Heart left ventricle (tissue), 16 donors: ENCODE measurements at regions not wholly inside any gene's neighbourhood (a gene's known extent, or its start where the extent isn't known, plus 50 kb on each side); places are given as distances from the start of the nearest gene placed in this dataset.

Experiments
- ATAC-seq, 4 donors: fragments of 200-7000 bp; cut with Tn5 transposase; one replicate each; pipeline ENCODE4 v1.9.1; 2020 to 2022; ENCODE audit warnings: moderate library complexity in 4 of 4, mild to moderate bottlenecking in 3 of 4, moderate number of reproducible peaks in 1 of 4
- DNase-seq, 5 donors: peaks; one replicate each; pipeline ENCODE4 v3.0.0-alpha.2; 2020
- H3K27ac ChIP-seq, 12 donors: fragments of 200-600 bp; sonication (generic) in 4 of 12; one replicate each; pipeline versions ENCODE4 v1.5.0 to v1.8.0; 2016 to 2022; ENCODE audit warnings: mild to moderate bottlenecking in 2 of 12
- H3K27me3 ChIP-seq, 9 donors: fragments of 200-600 bp; sonication (generic) in 2 of 9; one replicate each; pipeline versions ENCODE4 v1.5.1 to v1.8.0; 2016 to 2022; ENCODE audit warnings: mild to moderate bottlenecking in 3 of 9
- H3K36me3 ChIP-seq, 9 donors: fragments of 200-600 bp; sonication (generic) in 2 of 9; one replicate each; pipeline versions ENCODE4 v1.5.0 to v1.8.0; 2018 to 2022; ENCODE audit warnings: mild to moderate bottlenecking in 2 of 9
- H3K4me1 ChIP-seq, 12 donors: fragments of 200-600 bp; sonication (generic) in 4 of 12; one replicate each; pipeline versions ENCODE4 v1.5.0 to v1.8.0; 2016 to 2022; ENCODE audit warnings: mild to moderate bottlenecking in 3 of 12
- H3K4me3 ChIP-seq, 12 donors: fragments of 200-600 bp; sonication (generic) in 4 of 12; one replicate each; pipeline versions ENCODE4 v1.5.0 to v1.8.0; 2017 to 2022; ENCODE audit warnings: mild to moderate bottlenecking in 9 of 12, moderate library complexity in 4 of 12
- H3K9me3 ChIP-seq, 12 donors: fragments of 200-600 bp; sonication (generic) in 4 of 12; one replicate each; pipeline versions ENCODE4 v1.5.0 to v1.8.0; 2016 to 2022; ENCODE audit warnings: mild to moderate bottlenecking in 1 of 12
- POLR2A ChIP-seq, 2 donors: fragments of 450-650 bp; IDR thresholded peaks; one replicate each; pipeline ENCODE4 v1.6.1; 2017; ENCODE audit warnings: antibody characterized with exemption in 2 of 2, mild to moderate bottlenecking in 2 of 2, moderate library complexity in 2 of 2
- WGBS, 4 donors: extraction: QIAGEN DNeasy Blood & Tissue Kit in 2 of 4; methylation state at CpG; one replicate each; pipeline versions ENCODE4 v1.1.5 to v1.1.7; 2013 to 2018; 5-methylcytosine and 5-hydroxymethylcytosine counted together
- intact Hi-C, 10 donors: fragments of 100-400 bp; cut with DNase I; formaldehyde crosslinking; loops; one replicate each; pipeline versions ENCODE4 v1.11.1 to v1.14.2; 2022
- TF ChIP-seq, protein P1 (sequence below), 12 donors: fragments of 200-600 bp; sonication (generic) in 4 of 12; IDR thresholded peaks; one replicate each; pipeline versions ENCODE4 v1.5.0 to v1.8.0; 2018 to 2022; ENCODE audit warnings: antibody characterized with exemption in 12 of 12, mild to moderate bottlenecking in 5 of 12
- donor health status: ischemic (EF 13 %, LVEDD 7.1; RV severe dilation, severe dysfunction).
- donor health status: healthy with polysubstance abuse.
- donor health status: DM: no; HTN: yes; CAD: no.
- donor health status: DM: no; HTN: no; CAD: no.
- donor health status: ischemic (EF 25% LVEDD 6.9; RV normal size, moderate dysfunction).
- donor health status: ischemic (EF 25% LVEDD 5.7; RV mildly dilated, moderate dysfunction).
- donor health status: healthy.
- donor health status: DM: yes; HTN: yes; CAD: no.
- donor health status: ischemic (EF 35%, LVEDD 5.7; RV mildly dilated, moderate dysfunction).
- donor health status: nonischemic (EF 11% LVEDD 7.7; RV severe dilation, severe dysfunction).
- donor health status: DM: yes; HTN: yes; CAD: no.
- donor health status: PGD.
- donor health status: ischemic (EF 29% LVEDD 5.4; RV normal size, mild dysfunction).
- donor health status: nonischemic (EF 23%, LVEDD 6.1; RV moderate dilation, normal function).

DNA sequence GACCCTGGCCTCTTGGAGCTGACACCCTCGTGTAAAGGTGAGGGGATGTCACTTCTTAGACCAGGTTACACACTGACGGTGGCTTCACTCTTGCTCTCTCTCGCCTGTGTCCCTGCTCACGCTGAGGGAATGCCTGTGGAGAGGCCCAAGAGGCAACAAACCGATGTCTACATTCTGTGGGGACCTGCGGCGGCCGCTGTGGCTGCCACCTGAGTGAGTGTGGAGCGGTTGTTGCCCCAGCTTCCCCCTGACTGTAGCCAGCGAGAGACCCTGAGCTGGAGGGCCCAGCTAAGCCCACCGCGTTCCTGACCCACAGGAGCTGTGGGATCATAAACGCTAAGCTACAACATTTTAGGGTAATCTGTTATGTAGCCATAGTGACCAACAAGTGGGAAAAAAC lies 55.7 kb upstream of the ASAP2 start:
- ATAC-seq (no peak), DNase-seq (no peak)
- H3K4me3 ChIP-seq: no peak overlapping the region
- no peaks in the 10 kb centered on the region for H3K36me3 ChIP-seq
- H3K9me3 ChIP-seq: peaks cover 0 to 3% (median 0%) of the 10 kb centered on the region in 12 donors
- no peak overlapping the region for H3K27ac ChIP-seq
- WGBS, 4 donors: 95 to 98% (median 96%) methylated on average over 13 of the region's 13 CpGs
- intact Hi-C loops: loop anchor here in 1 of 10 donors (5.0 kb wide), 1 partner anchor 41 kb away; no protein-coding TSS in a partner anchor
- H3K27me3 ChIP-seq: no peaks in the 10 kb centered on the region
- TF ChIP-seq, protein P1, sequence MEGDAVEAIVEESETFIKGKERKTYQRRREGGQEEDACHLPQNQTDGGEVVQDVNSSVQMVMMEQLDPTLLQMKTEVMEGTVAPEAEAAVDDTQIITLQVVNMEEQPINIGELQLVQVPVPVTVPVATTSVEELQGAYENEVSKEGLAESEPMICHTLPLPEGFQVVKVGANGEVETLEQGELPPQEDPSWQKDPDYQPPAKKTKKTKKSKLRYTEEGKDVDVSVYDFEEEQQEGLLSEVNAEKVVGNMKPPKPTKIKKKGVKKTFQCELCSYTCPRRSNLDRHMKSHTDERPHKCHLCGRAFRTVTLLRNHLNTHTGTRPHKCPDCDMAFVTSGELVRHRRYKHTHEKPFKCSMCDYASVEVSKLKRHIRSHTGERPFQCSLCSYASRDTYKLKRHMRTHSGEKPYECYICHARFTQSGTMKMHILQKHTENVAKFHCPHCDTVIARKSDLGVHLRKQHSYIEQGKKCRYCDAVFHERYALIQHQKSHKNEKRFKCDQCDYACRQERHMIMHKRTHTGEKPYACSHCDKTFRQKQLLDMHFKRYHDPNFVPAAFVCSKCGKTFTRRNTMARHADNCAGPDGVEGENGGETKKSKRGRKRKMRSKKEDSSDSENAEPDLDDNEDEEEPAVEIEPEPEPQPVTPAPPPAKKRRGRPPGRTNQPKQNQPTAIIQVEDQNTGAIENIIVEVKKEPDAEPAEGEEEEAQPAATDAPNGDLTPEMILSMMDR (IDR thresholded peaks at IDR 0.05): no peak
- no peak for TF ChIP-seq POLR2A (IDR thresholded peaks at IDR 0.05)
- H3K4me1 ChIP-seq: peaks cover 0 to 12% (median 0%) of the 10 kb centered on the region in 12 donors

DNA sequence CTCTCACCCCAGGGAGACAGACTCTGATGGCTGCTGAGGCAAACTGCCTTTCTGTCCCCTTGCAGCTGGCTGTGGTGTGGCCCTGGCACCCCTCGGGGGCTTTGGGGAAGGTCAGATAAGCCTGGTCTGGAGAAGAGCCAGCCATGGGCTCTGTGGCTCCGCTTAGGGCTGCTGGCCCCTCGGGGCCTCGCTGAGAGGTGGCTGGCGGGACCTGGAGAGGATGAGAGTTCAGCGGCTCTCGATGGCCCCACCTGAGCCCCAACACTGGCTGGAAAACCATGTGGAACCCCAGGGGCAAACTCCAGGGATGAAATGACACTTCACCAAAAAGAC lies 56.1 kb upstream of the ASAP2 start:
- no peaks in the 10 kb centered on the region for H3K36me3 ChIP-seq
- H3K27me3 ChIP-seq: no peaks in the 10 kb centered on the region
- ATAC-seq (no peak), DNase-seq (no peak)
- whole genome bisulfite sequencing, 4 donors: 84 to 90% (median 88%) methylated on average over 7 of the region's 7 CpGs; no CpG with 5 or more reads in 1 of the 4 donors
- intact Hi-C loops: loop anchor here in 1 of 10 donors (5.0 kb wide), 1 partner anchor 42 kb away; no protein-coding TSS in a partner anchor
- peaks cover 0 to 3% (median 0%) of the 10 kb centered on the region in 12 donors for H3K9me3 ChIP-seq
- H3K4me1 ChIP-seq: peaks cover 0 to 12% (median 0%) of the 10 kb centered on the region in 12 donors
- no peak for TF ChIP-seq POLR2A (IDR thresholded peaks at IDR 0.05)
- TF ChIP-seq, protein P1 (IDR thresholded peaks at IDR 0.05): no peak
- H3K4me3 ChIP-seq: no peak overlapping the region
- H3K27ac ChIP-seq: no peak overlapping the region

DNA sequence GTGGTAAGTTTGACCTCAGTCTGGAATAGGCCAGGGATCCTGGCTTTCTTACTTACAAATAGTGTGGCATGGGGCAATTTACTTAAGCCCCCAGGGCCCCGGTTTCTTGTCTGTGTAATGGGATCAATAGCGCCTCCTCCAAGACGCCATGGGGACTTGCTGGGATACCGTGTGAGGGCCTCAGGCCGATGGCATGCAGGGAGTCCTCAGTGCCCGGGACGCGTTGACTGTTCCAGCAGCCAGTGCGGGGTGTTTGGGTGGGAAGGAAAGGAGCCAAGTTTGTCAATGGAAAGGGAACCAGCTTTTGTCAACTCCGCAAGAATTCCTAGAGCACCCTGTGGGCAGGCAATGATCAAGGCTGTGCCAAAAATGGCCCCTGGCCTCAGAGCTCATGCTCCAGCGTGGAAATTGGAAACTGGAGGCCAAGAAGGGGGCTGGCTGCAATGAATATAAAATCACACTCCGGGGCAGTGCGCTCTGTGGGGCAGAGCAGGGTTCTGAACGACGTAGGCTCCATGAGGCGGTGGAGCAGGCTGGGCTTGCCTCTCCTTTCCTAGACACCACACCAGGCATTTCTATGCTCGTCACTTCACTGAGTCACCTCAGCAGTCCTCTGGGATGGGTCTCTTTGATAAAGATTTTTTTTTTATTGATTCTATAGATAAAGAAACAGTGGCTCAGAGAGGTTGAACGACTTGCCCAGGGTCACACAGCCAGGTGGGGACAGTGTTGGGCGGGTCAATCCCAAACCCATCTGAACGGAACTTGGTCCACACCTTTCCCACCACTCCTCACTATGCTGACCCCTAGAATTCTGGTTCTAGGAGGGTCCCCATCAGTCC lies 56.7 kb upstream of the ASAP2 start:
- H3K4me3 ChIP-seq: no peak overlapping the region
- TF ChIP-seq, protein P1 (IDR thresholded peaks at IDR 0.05): no peak
- TF ChIP-seq POLR2A (IDR thresholded peaks at IDR 0.05): no peak
- intact Hi-C loops: loop anchor here in 5 of 10 donors (5.0 to 10.0 kb wide), 4 partner anchors 42 to 402 kb away; partner anchors contain the start of genes CPSF3 (in 2 of the 5), ITGB1BP1 (in 2 of the 5) and ASAP2 (in 1 of the 5)
- no peaks in the 10 kb centered on the region for H3K27me3 ChIP-seq
- no peak overlapping the region for H3K27ac ChIP-seq
- peaks cover 0 to 13% (median 0%) of the 10 kb centered on the region in 12 donors for H3K4me1 ChIP-seq
- no peaks in the 10 kb centered on the region for H3K36me3 ChIP-seq
- ATAC-seq: no peak
- 92 to 93% (median 93%) methylated on average over 20 of the region's 20 CpGs for WGBS, 4 donors
- peaks cover 0 to 3% (median 0%) of the 10 kb centered on the region in 12 donors for H3K9me3 ChIP-seq
- DNase-seq: no peak

DNA sequence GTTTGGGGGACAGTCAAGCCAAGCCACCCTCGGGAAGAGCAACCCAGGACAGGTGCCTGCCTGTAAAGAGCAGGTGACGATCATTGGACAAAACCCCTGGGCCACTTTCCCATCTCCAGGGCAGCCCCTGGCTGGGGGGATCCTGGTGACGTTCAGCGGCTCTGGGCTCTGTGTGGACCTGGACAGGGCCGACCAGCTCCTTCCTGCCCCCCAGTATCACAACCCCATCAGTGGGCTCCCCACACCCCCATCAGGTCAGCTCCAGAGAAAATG lies 57.3 kb upstream of the ASAP2 start:
- H3K27me3 ChIP-seq: no peaks in the 10 kb centered on the region
- ATAC-seq (no peak), DNase-seq (no peak)
- peaks cover 0 to 3% (median 0%) of the 10 kb centered on the region in 12 donors for H3K9me3 ChIP-seq
- TF ChIP-seq, protein P1 (IDR thresholded peaks at IDR 0.05): no peak
- TF ChIP-seq POLR2A (IDR thresholded peaks at IDR 0.05): no peak
- intact Hi-C loops: loop anchor here in 4 of 10 donors (5.0 to 10.0 kb wide), 3 partner anchors 55 to 403 kb away; partner anchors contain the start of genes CPSF3 (in 2 of the 4), ITGB1BP1 (in 2 of the 4) and ASAP2 (in 1 of the 4)
- 93 to 100% (median 95%) methylated on average over 1 to 5 of the region's 5 CpGs for WGBS, 4 donors
- peaks cover 0 to 19% (median 0%) of the 10 kb centered on the region in 12 donors for H3K4me1 ChIP-seq
- no peak overlapping the region for H3K27ac ChIP-seq
- H3K36me3 ChIP-seq: no peaks in the 10 kb centered on the region
- H3K4me3 ChIP-seq: no peak overlapping the region
